ENCODE measurements at regions not wholly inside any gene's neighbourhood (a gene's known extent, or its start where the extent isn't known, plus 50 kb on each side); places are given as distances from the start of the nearest gene placed in this dataset.
A peak's percentile ranks its signal among the peaks of the same experiment; 100 is the strongest.

DNA sequence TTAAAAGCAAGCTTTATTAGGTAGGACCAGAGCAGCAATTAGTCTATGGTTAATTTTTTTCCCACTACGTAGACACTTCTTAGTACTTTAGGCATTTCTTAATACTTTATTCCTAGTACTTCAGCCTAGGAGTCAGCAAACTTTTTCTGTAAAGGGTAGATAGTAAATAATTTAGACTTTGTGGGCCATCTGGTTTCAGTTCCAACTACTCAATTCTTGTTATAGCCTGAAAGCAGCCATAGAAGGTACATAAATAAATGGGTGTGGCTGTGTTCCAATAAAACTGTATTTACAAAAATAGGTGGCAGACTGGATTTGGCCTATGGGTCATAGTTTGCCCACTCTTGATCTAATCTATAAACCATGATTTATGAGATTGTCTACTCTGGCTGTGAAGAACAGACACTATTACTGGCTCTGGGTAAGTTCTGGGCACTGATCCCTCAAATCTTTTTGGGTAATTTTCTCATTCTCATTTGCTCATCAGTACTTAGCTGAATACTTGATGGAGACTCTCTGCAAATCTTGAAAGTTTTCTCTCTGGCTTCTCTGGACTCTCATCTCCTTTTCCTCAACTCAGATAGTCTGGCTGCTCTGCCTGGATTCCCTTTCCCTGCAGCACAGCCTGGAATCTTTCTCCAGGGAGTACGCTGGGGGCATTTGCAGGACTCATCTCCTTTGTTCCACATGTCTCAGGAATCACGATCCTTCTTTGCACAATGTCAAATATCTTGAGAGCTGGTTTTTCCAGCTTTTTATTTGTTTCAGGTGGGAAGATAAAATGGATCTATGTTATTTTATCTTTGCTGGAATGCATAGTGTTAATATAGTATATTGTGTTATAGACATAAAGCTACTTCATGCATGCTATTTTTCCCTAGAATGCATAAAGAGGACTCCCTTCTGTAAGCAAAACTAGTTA is 524.8 kb upstream of the TBL1XR1 start:
- intact Hi-C loops (cut with DNase I), result no loop called here
- Histone ChIP-seq H3K27ac (no peak overlapping the region), H3K27me3 (no peaks in the 10 kb centered on the region), H3K4me3 (no peak overlapping the region), H3K4me1 (peaks cover 0 to 6% (median 2%) of the 10 kb centered on the region in 3 donors), H3K36me3 (no peaks in the 10 kb centered on the region), H3K9me3 (no peaks in the 10 kb centered on the region)
- no peak for DNase-seq
- FAIRE-seq, result no peak
- ATAC-seq, result no peak
- TF ChIP-seq, protein P1, sequence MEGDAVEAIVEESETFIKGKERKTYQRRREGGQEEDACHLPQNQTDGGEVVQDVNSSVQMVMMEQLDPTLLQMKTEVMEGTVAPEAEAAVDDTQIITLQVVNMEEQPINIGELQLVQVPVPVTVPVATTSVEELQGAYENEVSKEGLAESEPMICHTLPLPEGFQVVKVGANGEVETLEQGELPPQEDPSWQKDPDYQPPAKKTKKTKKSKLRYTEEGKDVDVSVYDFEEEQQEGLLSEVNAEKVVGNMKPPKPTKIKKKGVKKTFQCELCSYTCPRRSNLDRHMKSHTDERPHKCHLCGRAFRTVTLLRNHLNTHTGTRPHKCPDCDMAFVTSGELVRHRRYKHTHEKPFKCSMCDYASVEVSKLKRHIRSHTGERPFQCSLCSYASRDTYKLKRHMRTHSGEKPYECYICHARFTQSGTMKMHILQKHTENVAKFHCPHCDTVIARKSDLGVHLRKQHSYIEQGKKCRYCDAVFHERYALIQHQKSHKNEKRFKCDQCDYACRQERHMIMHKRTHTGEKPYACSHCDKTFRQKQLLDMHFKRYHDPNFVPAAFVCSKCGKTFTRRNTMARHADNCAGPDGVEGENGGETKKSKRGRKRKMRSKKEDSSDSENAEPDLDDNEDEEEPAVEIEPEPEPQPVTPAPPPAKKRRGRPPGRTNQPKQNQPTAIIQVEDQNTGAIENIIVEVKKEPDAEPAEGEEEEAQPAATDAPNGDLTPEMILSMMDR (IDR thresholded peaks at IDR 0.05), result no peak
- 57 to 63% methylated on average over 3 of the region's 3 CpGs for WGBS, 2 donors

DNA sequence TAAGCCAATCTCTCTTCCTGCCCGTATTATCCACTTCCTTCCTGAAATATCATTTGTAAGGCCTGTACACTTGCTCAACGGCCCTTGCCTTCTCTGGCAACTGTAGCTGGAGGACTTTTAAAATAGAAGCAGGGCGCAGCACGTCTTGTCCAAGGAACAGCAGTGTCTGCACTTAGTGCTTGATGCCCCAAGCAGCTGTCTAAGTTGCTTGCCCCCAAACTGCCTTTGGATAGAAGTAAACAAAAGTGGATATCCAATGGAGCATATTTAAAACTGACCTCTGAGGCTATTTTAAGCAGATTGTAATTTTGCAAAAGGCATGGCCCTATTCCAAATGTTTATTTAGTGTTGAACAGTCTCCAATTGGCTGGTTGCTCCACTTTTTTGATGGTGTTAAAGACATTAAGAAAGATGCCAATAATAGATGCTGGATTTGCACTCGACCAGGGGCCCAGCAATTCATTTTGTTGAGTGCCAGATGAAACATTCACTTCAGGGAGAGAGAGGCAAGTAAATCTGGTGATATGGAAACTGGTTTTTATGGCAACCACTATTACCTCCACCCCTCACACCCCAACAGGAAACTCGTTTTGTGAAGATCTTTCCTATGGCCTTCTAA is 526.8 kb upstream of the TBL1XR1 start:
- intact Hi-C loops (cut with DNase I), result no loop called here
- no peak overlapping the region for H3K27ac ChIP-seq

DNA sequence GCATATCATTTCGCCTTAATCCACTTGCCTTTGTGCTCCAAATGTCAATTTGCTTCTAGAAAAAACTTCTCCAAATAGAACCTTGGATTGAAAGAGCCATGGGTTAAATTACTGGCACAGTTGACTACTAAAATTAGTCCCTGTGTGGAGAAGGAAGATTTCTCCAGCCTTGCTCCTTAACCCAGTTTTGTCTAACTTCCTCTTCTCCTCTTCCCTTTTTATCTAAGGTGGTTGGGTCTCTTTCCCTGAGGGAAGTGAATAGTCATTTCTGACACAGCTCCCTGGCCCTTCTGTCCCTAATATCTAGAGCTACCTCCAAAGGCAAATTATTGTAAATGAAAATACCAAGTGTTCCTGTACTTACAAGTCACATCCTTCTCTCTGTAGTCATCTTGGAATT is 527.9 kb upstream of the TBL1XR1 start:
- TF ChIP-seq, protein P1 (IDR thresholded peaks at IDR 0.05), result no peak
- Histone ChIP-seq H3K36me3 (no peaks in the 10 kb centered on the region), H3K4me1 (peaks cover 0 to 6% (median 6%) of the 10 kb centered on the region in 3 donors), H3K27me3 (no peaks in the 10 kb centered on the region), H3K27ac (no peak overlapping the region), H3K9me3 (no peaks in the 10 kb centered on the region), H3K4me3 (no peak overlapping the region)
- WGBS, 2 donors, result 89 to 93% methylated on average over 1 of the region's 1 CpG
- intact Hi-C loops (cut with DNase I), result no loop called here
- FAIRE-seq, result no peak
- ATAC-seq, result peak in 2 of 4 donors; percentile 32 to 50
- DNase-seq, result no peak

More for the DNA sequence above, 526.8 kb upstream of the TBL1XR1 start:
- TF ChIP-seq, protein P1 (IDR thresholded peaks at IDR 0.05), result no peak
- peak; percentile 21 to 78 (median 58) for ATAC-seq
- Histone ChIP-seq H3K27me3 (no peaks in the 10 kb centered on the region), H3K9me3 (no peaks in the 10 kb centered on the region), H3K4me1 (peaks cover 0 to 6% (median 2%) of the 10 kb centered on the region in 3 donors), H3K4me3 (no peak overlapping the region), H3K36me3 (no peaks in the 10 kb centered on the region)
- FAIRE-seq, result no peak
- 28 to 37% methylated on average over 6 of the region's 6 CpGs for WGBS, 2 donors
- no peak for DNase-seq

DNA sequence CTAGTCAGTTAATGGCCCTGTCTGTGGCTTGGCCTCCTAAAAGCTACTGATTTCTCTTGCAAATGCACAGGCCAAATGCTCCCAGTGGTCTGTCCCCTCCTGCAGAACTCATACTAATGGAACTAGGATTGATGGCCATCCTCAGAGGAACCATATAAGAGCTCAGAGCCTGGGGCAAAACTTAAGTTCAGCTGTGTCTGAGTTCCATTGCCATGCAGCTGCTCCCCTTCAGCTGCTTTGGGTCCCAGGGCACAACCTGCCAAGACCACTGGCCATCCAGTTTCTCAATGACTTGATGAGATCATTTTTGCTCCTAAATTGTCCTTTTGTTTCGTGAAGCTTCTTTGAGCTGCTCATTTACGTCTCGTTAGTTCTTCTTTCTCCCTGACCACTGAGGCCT is 529.5 kb upstream of the TBL1XR1 start:
- H3K36me3 ChIP-seq, result no peaks in the 10 kb centered on the region
- no peaks in the 10 kb centered on the region for H3K9me3 ChIP-seq
- intact Hi-C loops (cut with DNase I), result no loop called here
- H3K27me3 ChIP-seq, result no peaks in the 10 kb centered on the region
- FAIRE-seq, result no peak
- WGBS, 2 donors, result 86 to 94% methylated on average over 3 of the region's 3 CpGs
- ATAC-seq, result no peak
- H3K4me3 ChIP-seq, result no peak overlapping the region
- H3K27ac ChIP-seq, result no peak overlapping the region
- TF ChIP-seq, protein P1 (IDR thresholded peaks at IDR 0.05), result no peak
- H3K4me1 ChIP-seq, result peaks cover 0 to 7% (median 6%) of the 10 kb centered on the region in 3 donors
- no peak for DNase-seq

Data from pancreas (tissue), 10 donors.